Parathyroid adenoma (tissue), 2 donors: ENCODE measurements at regions not wholly inside any gene's neighbourhood (a gene's known extent, or its start where the extent isn't known, plus 50 kb on each side); places are given as distances from the start of the nearest gene placed in this dataset.

Experiments
- H2AFZ ChIP-seq: fragments of 300-600 bp; sonication (generic); one replicate; pipeline ENCODE4 v1.7.0; 2017; ENCODE audit warnings: antibody characterized with exemption, mild to moderate bottlenecking
- H3K27ac ChIP-seq: fragments of 300-600 bp; sonication (generic); one replicate; pipeline ENCODE4 v1.7.0; 2017
- H3K27me3 ChIP-seq: fragments of 300-600 bp; sonication (generic); one replicate; pipeline ENCODE4 v1.7.0; 2017; ENCODE audit warnings: low read length; ENCODE audit not compliant: control insufficient read depth, insufficient read depth
- H3K36me3 ChIP-seq: fragments of 300-600 bp; sonication (generic); one replicate; pipeline ENCODE4 v1.7.0; 2017; ENCODE audit warnings: low read length; ENCODE audit not compliant: control insufficient read depth, insufficient read depth
- H3K4me1 ChIP-seq: fragments of 300-600 bp; sonication (generic); one replicate; pipeline ENCODE4 v1.7.0; 2017; ENCODE audit warnings: control low read depth
- H3K4me2 ChIP-seq: fragments of 300-600 bp; sonication (generic); one replicate; pipeline ENCODE4 v1.7.0; 2017; ENCODE audit warnings: low read length
- H3K4me3 ChIP-seq: fragments of 300-600 bp; sonication (generic); one replicate; pipeline ENCODE4 v1.7.0; 2017; ENCODE audit warnings: low read depth, low read length
- H3K79me2 ChIP-seq: fragments of 300-600 bp; sonication (generic); one replicate; pipeline ENCODE4 v1.7.0; 2017; ENCODE audit warnings: control low read depth
- H3K9ac ChIP-seq: fragments of 300-600 bp; sonication (generic); one replicate; pipeline ENCODE4 v1.7.0; 2017; ENCODE audit warnings: mild to moderate bottlenecking
- H3K9me3 ChIP-seq: fragments of 300-600 bp; sonication (generic); one replicate; pipeline ENCODE4 v1.7.0; 2017; ENCODE audit warnings: low read length; ENCODE audit not compliant: control insufficient read depth
- TF ChIP-seq, protein P1 (sequence below): fragments of 300-600 bp; sonication (generic); IDR thresholded peaks from one replicate; pipeline ENCODE4 v1.7.0; 2017; ENCODE audit warnings: antibody characterized with exemption, mild to moderate bottlenecking
- donor health status: primary hyperparathyroidism.

DNA sequence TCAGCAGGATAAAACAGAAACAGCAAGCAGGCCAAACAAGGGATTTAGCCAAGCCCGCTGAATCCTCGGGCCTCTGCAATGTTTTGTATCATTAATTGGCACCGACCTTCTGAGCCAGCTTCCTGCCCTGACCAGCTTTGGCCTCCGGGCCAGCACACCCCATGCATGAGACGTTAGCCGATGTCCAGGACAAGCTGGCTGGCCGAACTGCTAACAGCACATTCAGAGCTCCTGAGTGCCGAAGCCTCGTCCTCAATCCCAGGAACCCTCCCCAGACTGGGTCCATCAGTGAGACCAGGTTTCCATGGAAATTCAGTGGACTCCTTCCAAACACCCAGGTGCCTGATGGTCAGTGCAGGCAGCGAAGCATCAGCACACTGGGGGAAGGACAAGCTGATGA is 134.3 kb upstream of the PFKP start:
- Histone ChIP-seq H3K27me3 (no peaks in the 10 kb centered on the region), H2AFZ (no peak overlapping the region), H3K36me3 (no peaks in the 10 kb centered on the region)

DNA sequence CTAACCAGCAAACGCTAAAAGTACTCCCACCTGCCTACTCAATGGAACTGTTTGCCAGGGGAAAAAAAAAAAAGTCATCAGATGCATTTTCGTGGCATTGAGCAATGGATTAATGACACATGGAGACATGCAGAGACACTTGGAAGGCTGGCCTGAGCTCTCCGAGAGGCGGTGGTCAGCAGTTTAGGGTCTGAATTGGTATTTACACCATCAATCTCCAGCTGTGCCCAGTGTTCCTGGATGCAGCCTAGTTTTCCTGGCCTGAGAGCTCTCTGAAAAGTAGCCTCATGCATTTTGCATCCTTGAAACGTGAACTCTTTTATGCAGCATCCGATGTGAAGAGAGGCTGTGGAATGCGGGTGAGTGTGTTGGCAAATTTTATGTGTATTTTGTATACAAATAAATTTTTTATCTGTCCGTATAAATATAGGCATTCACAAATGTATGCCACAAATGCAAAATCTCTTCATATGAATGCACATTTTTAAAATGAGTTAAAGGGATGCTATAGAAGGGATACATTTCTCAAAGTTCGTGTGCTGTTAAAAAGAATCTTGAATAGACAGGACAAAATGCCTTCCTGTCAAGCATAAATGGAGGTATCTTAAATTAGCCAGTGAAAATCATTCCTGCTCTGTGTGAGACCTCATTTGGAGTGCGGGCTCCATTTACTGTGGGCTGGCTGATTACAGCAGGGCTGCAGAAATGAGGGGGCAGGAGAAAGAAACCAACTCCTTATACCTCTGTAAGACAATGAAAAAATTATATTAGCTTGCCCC is 137.7 kb upstream of the PFKP start:
- H2AFZ ChIP-seq: no peak overlapping the region
- H3K9me3 ChIP-seq: no peaks in the 10 kb centered on the region
- H3K79me2 ChIP-seq: no peaks in the 10 kb centered on the region
- H3K36me3 ChIP-seq: no peaks in the 10 kb centered on the region
- no peak overlapping the region for H3K4me2 ChIP-seq
- no peaks in the 10 kb centered on the region for H3K27me3 ChIP-seq
- H3K9ac ChIP-seq: no peak overlapping the region
- TF ChIP-seq, protein P1, sequence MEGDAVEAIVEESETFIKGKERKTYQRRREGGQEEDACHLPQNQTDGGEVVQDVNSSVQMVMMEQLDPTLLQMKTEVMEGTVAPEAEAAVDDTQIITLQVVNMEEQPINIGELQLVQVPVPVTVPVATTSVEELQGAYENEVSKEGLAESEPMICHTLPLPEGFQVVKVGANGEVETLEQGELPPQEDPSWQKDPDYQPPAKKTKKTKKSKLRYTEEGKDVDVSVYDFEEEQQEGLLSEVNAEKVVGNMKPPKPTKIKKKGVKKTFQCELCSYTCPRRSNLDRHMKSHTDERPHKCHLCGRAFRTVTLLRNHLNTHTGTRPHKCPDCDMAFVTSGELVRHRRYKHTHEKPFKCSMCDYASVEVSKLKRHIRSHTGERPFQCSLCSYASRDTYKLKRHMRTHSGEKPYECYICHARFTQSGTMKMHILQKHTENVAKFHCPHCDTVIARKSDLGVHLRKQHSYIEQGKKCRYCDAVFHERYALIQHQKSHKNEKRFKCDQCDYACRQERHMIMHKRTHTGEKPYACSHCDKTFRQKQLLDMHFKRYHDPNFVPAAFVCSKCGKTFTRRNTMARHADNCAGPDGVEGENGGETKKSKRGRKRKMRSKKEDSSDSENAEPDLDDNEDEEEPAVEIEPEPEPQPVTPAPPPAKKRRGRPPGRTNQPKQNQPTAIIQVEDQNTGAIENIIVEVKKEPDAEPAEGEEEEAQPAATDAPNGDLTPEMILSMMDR: no peak
- no peaks in the 10 kb centered on the region for H3K4me1 ChIP-seq
- no peak overlapping the region for H3K27ac ChIP-seq
- no peak overlapping the region for H3K4me3 ChIP-seq

More for the DNA sequence above, 134.3 kb upstream of the PFKP start:
- no peak overlapping the region for H3K9ac ChIP-seq
- no peak overlapping the region for H3K4me3 ChIP-seq
- no peaks in the 10 kb centered on the region for H3K9me3 ChIP-seq
- no peaks in the 10 kb centered on the region for H3K79me2 ChIP-seq
- no peak overlapping the region for H3K4me2 ChIP-seq
- H3K4me1 ChIP-seq: no peaks in the 10 kb centered on the region
- TF ChIP-seq, protein P1: no peak
- H3K27ac ChIP-seq: no peak overlapping the region

DNA sequence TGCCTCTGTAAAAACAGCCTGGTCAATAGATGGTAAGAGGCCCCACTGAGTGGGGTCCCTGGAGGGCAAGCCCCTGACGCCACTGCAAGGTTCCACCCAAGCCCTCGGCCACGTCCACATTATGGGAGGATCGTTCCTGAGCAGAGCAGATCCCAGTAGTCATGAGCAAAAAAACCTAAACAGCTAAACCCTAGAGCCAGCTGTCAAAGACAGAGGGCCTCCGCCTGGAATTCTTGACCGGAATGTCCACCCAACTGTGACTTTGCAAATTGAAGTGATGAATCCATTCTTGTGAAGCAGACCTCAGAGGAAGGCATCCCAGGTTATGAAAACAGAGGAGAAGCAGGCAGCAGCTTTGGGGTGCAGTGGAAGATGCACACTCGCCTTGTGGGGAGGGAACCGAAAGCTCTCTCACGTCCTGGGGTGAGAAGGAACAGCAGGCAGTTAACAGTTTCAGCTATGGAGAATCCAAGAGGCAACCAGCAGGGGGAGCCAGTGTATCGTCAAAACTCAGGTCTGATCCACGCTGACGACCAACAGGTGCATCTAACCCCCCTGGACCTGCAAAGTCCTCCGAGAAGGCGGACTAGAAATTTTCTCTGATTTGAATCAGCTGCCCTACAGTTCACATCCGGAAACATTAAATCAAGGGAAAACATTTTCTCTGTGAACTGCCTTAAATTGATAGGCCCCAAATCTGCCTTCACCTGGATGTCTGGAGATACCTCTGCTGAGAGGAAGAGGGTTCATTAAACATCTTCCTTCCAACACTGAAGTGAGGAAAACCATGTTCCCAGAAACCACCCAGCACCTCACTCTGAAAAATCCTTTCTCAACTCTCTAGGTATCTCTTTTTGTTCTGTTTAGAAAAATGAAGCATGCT is 139.1 kb upstream of the PFKP start:
- Histone ChIP-seq H3K4me2 (no peak overlapping the region), H3K79me2 (no peaks in the 10 kb centered on the region), H3K4me3 (no peak overlapping the region), H3K9me3 (no peaks in the 10 kb centered on the region), H2AFZ (no peak overlapping the region), H3K27me3 (no peaks in the 10 kb centered on the region), H3K9ac (no peak overlapping the region), H3K27ac (no peak overlapping the region), H3K4me1 (no peaks in the 10 kb centered on the region), H3K36me3 (no peaks in the 10 kb centered on the region)
- TF ChIP-seq, protein P1: peak; percentile 21

- H3K4me1 ChIP-seq: no peaks in the 10 kb centered on the region
- no peak overlapping the region for H3K4me2 ChIP-seq
- no peak overlapping the region for H3K9ac ChIP-seq
- H3K9me3 ChIP-seq: no peaks in the 10 kb centered on the region
- no peaks in the 10 kb centered on the region for H3K79me2 ChIP-seq
- no peaks in the 10 kb centered on the region for H3K36me3 ChIP-seq
- H3K27me3 ChIP-seq: no peaks in the 10 kb centered on the region
- TF ChIP-seq, protein P1: no peak
- H2AFZ ChIP-seq: no peak overlapping the region
- H3K27ac ChIP-seq: no peak overlapping the region
- no peak overlapping the region for H3K4me3 ChIP-seq
Measured at GRCh38 chr10:2926918-2927660, 140.3 kb upstream of the PFKP start.
